Right atrium auricular region (tissue), 2 donors: ENCODE measurements at regions not wholly inside any gene's neighbourhood (a gene's known extent, or its start where the extent isn't known, plus 50 kb on each side); places are given as distances from the start of the nearest gene placed in this dataset.

Experiments used
- DNase-seq: peaks from one replicate; pipeline ENCODE4 v3.0.0-alpha.2; 2019; ENCODE audit warnings: low spot score
- H3K27ac ChIP-seq, 2 donors: fragments of 200-600 bp; sonication (generic); 1 replicate in 1 of 2; 2 replicates in 1 of 2; pipeline ENCODE4 v1.5.1; 2016 to 2019
- H3K27me3 ChIP-seq, 2 donors: fragments of 200-600 bp; sonication (generic); one replicate each; pipeline versions ENCODE4 v1.5.1 to v1.6.0; 2017 to 2019
- H3K36me3 ChIP-seq: fragments of 200-600 bp; sonication (generic); one replicate; pipeline ENCODE4 v1.5.1; 2016
- H3K4me1 ChIP-seq, 2 donors: fragments of 200-600 bp; sonication (generic); one replicate each; pipeline versions ENCODE4 v1.5.1 to v1.6.0; 2017 to 2019
- H3K4me3 ChIP-seq, 2 donors: fragments of 200-600 bp; sonication (generic); 1 replicate in 1 of 2; 2 replicates in 1 of 2; pipeline ENCODE4 v1.5.1; 2017 to 2019; ENCODE audit warnings: mild to moderate bottlenecking in 1 of 2, moderate library complexity in 1 of 2
- H3K9me3 ChIP-seq, 2 donors: fragments of 200-600 bp; sonication (generic); one replicate each; pipeline ENCODE4 v1.5.1; 2019
- TF ChIP-seq, protein P1 (sequence below), 2 donors: fragments of 200-600 bp; sonication (generic); IDR thresholded peaks; one replicate each; pipeline ENCODE4 v1.5.1; 2019; ENCODE audit warnings: antibody characterized with exemption in 2 of 2

DNA sequence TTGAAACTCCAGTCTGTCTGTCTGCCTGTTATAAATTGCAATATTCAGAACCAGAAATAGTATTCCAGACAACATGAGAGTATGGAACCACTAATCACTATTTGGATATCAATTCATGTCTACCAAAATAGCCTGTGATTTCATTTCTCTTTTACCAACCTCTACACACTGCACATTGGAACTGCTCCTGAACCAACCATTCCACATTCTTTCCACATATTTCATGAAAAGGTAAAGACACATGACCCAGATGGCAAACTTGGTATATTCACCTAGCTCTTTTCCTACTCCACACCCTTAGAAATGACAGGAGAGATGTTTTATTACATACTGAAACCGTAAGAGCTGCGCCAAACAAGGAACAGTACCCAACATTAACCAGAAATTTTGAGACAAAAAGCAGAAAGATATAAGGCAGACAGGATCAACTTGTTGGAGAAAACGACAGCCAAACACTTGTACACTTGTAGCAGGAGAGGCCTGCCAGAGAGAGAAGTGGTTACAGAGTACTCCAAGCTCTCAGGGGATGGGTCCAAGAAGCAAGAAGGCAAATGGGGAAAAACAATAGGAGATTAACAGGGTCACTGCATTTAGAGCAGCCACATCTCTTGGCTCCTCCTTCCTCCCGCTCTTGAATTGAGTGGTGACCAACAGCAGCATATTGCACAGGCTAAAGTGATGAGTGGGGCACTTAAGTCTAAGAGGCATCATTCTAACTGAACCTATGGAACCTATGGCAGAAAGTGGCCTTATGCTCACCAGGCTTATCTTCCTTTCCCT lies 148.7 kb downstream of the SETD4 start:
- H3K27ac ChIP-seq: no peak overlapping the region
- no peak overlapping the region for H3K4me3 ChIP-seq
- TF ChIP-seq, protein P1, sequence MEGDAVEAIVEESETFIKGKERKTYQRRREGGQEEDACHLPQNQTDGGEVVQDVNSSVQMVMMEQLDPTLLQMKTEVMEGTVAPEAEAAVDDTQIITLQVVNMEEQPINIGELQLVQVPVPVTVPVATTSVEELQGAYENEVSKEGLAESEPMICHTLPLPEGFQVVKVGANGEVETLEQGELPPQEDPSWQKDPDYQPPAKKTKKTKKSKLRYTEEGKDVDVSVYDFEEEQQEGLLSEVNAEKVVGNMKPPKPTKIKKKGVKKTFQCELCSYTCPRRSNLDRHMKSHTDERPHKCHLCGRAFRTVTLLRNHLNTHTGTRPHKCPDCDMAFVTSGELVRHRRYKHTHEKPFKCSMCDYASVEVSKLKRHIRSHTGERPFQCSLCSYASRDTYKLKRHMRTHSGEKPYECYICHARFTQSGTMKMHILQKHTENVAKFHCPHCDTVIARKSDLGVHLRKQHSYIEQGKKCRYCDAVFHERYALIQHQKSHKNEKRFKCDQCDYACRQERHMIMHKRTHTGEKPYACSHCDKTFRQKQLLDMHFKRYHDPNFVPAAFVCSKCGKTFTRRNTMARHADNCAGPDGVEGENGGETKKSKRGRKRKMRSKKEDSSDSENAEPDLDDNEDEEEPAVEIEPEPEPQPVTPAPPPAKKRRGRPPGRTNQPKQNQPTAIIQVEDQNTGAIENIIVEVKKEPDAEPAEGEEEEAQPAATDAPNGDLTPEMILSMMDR (IDR thresholded peaks at IDR 0.05): no peak
- no peaks in the 10 kb centered on the region for H3K36me3 ChIP-seq
- no peaks in the 10 kb centered on the region for H3K4me1 ChIP-seq
- no peak for DNase-seq
- no peaks in the 10 kb centered on the region for H3K27me3 ChIP-seq
- H3K9me3 ChIP-seq: no peaks in the 10 kb centered on the region

DNA sequence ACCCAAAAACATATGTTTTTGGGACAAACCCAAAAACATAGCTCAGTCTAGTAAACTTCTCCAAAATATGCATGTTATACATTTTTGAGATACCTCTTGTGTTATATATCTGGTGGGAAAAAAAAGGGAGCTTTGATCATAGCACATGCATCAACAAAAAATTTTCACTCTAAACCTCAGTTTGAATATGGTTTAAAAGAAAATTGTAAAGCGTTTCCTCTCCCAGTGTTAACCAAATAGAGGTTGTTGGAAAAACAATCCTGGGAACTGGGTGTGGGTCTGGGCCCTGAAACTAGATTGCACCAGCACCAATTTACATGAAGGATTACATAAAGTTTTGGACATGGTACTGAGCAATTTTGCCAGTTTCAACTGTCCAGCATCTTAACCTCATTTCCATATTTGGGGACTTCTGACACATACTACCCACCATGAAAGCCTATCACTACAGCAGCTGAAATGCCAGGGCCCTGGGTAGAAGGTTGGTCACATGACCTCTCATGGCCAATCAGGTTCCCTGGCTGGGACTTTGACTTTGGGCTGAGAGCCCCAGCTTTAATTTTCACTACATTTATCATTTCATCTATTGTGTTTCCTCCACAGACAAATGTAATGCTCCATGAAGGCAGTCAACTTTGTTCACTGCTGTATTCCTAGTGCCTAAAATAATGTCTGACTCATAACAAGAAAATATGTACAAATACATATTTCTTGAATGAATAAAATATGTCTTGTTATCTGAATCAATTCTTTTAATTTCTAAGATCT lies 150.7 kb downstream of the SETD4 start:
- no peak overlapping the region for H3K27ac ChIP-seq
- H3K4me3 ChIP-seq: no peak overlapping the region
- H3K4me1 ChIP-seq: peaks cover 0 to 9% of the 10 kb centered on the region in 2 donors
- TF ChIP-seq, protein P1 (IDR thresholded peaks at IDR 0.05): no peak
- no peaks in the 10 kb centered on the region for H3K27me3 ChIP-seq
- DNase-seq: no peak
- no peaks in the 10 kb centered on the region for H3K9me3 ChIP-seq
- H3K36me3 ChIP-seq: no peaks in the 10 kb centered on the region

- TF ChIP-seq, protein P1 (IDR thresholded peaks at IDR 0.05): no peak
- no peak for DNase-seq
- Histone ChIP-seq H3K27me3 (no peaks in the 10 kb centered on the region), H3K4me1 (peaks cover 0 to 10% of the 10 kb centered on the region in 2 donors), H3K27ac (no peak overlapping the region), H3K4me3 (no peak overlapping the region), H3K36me3 (no peaks in the 10 kb centered on the region), H3K9me3 (no peaks in the 10 kb centered on the region)
Observed at GRCh38 chr21:35908311-35909078, 151.8 kb downstream of the SETD4 start.

DNA sequence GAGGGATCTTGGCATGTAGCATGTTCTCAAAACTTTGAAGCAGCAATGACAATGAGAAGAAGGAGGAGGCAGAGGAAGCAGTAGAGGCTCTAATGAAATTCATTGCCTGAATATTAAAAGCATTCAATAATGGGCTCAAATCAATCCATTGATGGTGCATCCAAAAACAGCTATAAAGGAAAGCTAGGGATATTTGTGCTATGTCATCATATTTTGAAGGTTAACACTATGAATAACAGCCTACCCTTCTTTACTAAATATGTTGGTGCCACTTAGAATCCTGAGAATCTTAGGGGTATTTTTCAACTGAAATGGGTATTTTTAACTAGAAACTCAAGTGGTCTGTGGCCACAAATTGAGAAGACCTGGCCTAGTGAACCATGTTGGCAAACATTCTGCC lies 153.7 kb downstream of the SETD4 start:
- H3K27ac ChIP-seq: no peak overlapping the region
- no peaks in the 10 kb centered on the region for H3K9me3 ChIP-seq
- TF ChIP-seq, protein P1 (IDR thresholded peaks at IDR 0.05): no peak
- no peaks in the 10 kb centered on the region for H3K36me3 ChIP-seq
- DNase-seq: no peak
- H3K4me3 ChIP-seq: no peak overlapping the region
- H3K4me1 ChIP-seq: peaks cover 0 to 10% of the 10 kb centered on the region in 2 donors
- H3K27me3 ChIP-seq: no peaks in the 10 kb centered on the region

GRCh38 chr21:35905963-35906345 lies 154.4 kb downstream of the SETD4 start:
- TF ChIP-seq, protein P1 (IDR thresholded peaks at IDR 0.05): peak in 1 of 2 donors; percentile 32
- H3K4me3 ChIP-seq: no peak overlapping the region
- H3K9me3 ChIP-seq: no peaks in the 10 kb centered on the region
- H3K4me1 ChIP-seq: peaks cover 0 to 10% of the 10 kb centered on the region in 2 donors
- no peaks in the 10 kb centered on the region for H3K36me3 ChIP-seq
- DNase-seq: no peak
- H3K27ac ChIP-seq: peak overlapping the region; percentile 45 to 64
- no peaks in the 10 kb centered on the region for H3K27me3 ChIP-seq
